ENCODE measurements at regions not wholly inside any gene's neighbourhood (a gene's known extent, or its start where the extent isn't known, plus 50 kb on each side); places are given as distances from the start of the nearest gene placed in this dataset.

GRCh38 chrX:97938706-97939105 lies 1055.0 kb downstream of the RPA4 start:
- CTCF ChIA-PET (ENCODE audit: partially characterized antibody), result no interaction called here
- no peak overlapping the region for H3K4me3 ChIP-seq (ENCODE audit: extremely low read depth in 1 of 4, insufficient read depth in 2 of 4, low read depth in 3 of 4, low read length in 4 of 4)
- H3K4me1 ChIP-seq (replicated peaks in 1 of 4; ENCODE audit: control insufficient read depth in 3 of 4, insufficient read depth in 4 of 4, low read length in 3 of 4), result no peaks in the 10 kb centered on the region
- H2BK15ac ChIP-seq (ENCODE audit: low read length), result no peak overlapping the region
- no peak overlapping the region for H3K4me2 ChIP-seq (ENCODE audit: insufficient read depth in 1 of 2, low read depth in 2 of 2, low read length in 2 of 2)
- WGBS, 2 experiments (ENCODE audit: extremely low coverage in 1 of 2, insufficient coverage in 1 of 2, insufficient read length in 1 of 2, insufficient replicate concordance in 2 of 2, low coverage in 1 of 2, low lambda C conversion rate in 2 of 2, missing lambda C conversion rate in 1 of 2), result no CpG with 5 or more reads among the region's 1 CpG
- no peak overlapping the region for H2BK20ac ChIP-seq (ENCODE audit: low read length)
- H2BK5ac ChIP-seq (ENCODE audit: low read depth, low read length), result no peak overlapping the region
- POLR2A ChIA-PET (ENCODE audit: partially characterized antibody), result no interaction called here
- no peak overlapping the region for H3K9ac ChIP-seq (replicated peaks in 1 of 4; ENCODE audit: extremely low read depth in 1 of 4, low read depth in 3 of 4, low read length in 3 of 4)
- no peak overlapping the region for H4K5ac ChIP-seq (ENCODE audit: insufficient read length, low read depth, low read length)
- FAIRE-seq (no peak), DNase-seq (ENCODE audit: low read depth in 1 of 2, low spot score in 2 of 2) (no peak)
- H3K23ac ChIP-seq (ENCODE audit: insufficient read length), result no peak overlapping the region
- H3K4ac ChIP-seq (replicated peaks; ENCODE audit: insufficient read length, low read depth, low read length), result no peak overlapping the region
- H4K20me1 ChIP-seq (replicated peaks in 1 of 2; ENCODE audit: control insufficient read depth in 1 of 2, insufficient read depth in 2 of 2, low read length in 2 of 2), result no peaks in the 10 kb centered on the region
- H3K14ac ChIP-seq (ENCODE audit: insufficient read length), result no peak overlapping the region
- H3K36me3 ChIP-seq (ENCODE audit: control insufficient read depth in 2 of 4, insufficient read depth in 4 of 4, low read length in 3 of 4), result no peaks in the 10 kb centered on the region
- H3K27me3 ChIP-seq (replicated peaks in 1 of 4; ENCODE audit: control insufficient read depth in 3 of 4, extremely low read depth in 1 of 4, insufficient read depth in 3 of 4, low read length in 3 of 4), result no peaks in the 10 kb centered on the region
- no peaks in the 10 kb centered on the region for H3K79me1 ChIP-seq (ENCODE audit: low read depth, low read length)
- no peak overlapping the region for H2AK5ac ChIP-seq (ENCODE audit: low read depth, low read length)
- H2AFZ ChIP-seq (ENCODE audit: low read length), result no peak overlapping the region
- H3K18ac ChIP-seq (ENCODE audit: extremely low read depth, low read length), result no peak overlapping the region
- no peak overlapping the region for H3K27ac ChIP-seq (ENCODE audit: low read depth, low read length)
- H4K8ac ChIP-seq (ENCODE audit: extremely low read depth, insufficient read depth, low read length), result no peak overlapping the region
- no peak overlapping the region for H3K56ac ChIP-seq (replicated peaks; ENCODE audit: insufficient read length, low read depth, low read length)
- no peak overlapping the region for H4K91ac ChIP-seq (replicated peaks; ENCODE audit: insufficient read length, low read length)
- no peaks in the 10 kb centered on the region for H3K23me2 ChIP-seq (ENCODE audit: low read depth, low read length)
- no peak overlapping the region for H2BK12ac ChIP-seq (ENCODE audit: low read depth, low read length)
- H2BK120ac ChIP-seq (replicated peaks; ENCODE audit: low read depth, low read length), result no peak overlapping the region
- H3K79me2 ChIP-seq (ENCODE audit: control insufficient read depth in 1 of 2, insufficient read depth in 2 of 2, low read length in 2 of 2), result no peaks in the 10 kb centered on the region
- no peaks in the 10 kb centered on the region for H3K9me3 ChIP-seq (ENCODE audit: insufficient read depth in 2 of 2, low read depth in 1 of 2, low read length in 1 of 2)
- TF ChIP-seq BRCA1 (IDR thresholded peaks at IDR 0.05; ENCODE audit: low read depth, low read length) (no peak), TAF1 (IDR thresholded peaks at IDR 0.05; ENCODE audit: low read depth, low read length) (no peak)
